Effector memory CD8-positive, alpha-beta T cell (primary cell): ENCODE measurements at regions not wholly inside any gene's neighbourhood (a gene's known extent, or its start where the extent isn't known, plus 50 kb on each side); places are given as distances from the start of the nearest gene placed in this dataset.

Source experiments
- ATAC-seq: fragments of 150-1000 bp; cut with Tn5 transposase; replicated peaks from 2 replicates; pipeline ENCODE4 v1.10.0; 2021; ENCODE audit warnings: mild to moderate bottlenecking, moderate library complexity
- DNase-seq, 3 experiments: peaks; one replicate each; pipeline ENCODE4 v3.0.0; 2021
- H3K27ac Mint-ChIP-seq, 2 donors: one replicate each; pipeline ENCODE4 v1.8.0; 2022; ENCODE audit warnings: mild to moderate bottlenecking in 2 of 2, mixed read lengths in 2 of 2, moderate library complexity in 2 of 2
- H3K27me3 Mint-ChIP-seq, 2 donors: one replicate each; pipeline ENCODE4 v1.8.0; 2022; ENCODE audit warnings: mixed read lengths in 2 of 2
- H3K36me3 Mint-ChIP-seq: one replicate; pipeline ENCODE4 v1.8.0; 2022; ENCODE audit warnings: mild to moderate bottlenecking, moderate library complexity, mixed read lengths; ENCODE audit not compliant: insufficient read depth
- H3K4me1 Mint-ChIP-seq, 2 donors: one replicate each; pipeline ENCODE4 v1.8.0; 2022; ENCODE audit warnings: low read depth in 2 of 2, mixed read lengths in 2 of 2
- H3K4me3 Mint-ChIP-seq, 2 donors: one replicate each; pipeline ENCODE4 v1.8.0; 2022; ENCODE audit warnings: mild to moderate bottlenecking in 2 of 2, mixed read lengths in 2 of 2, moderate library complexity in 2 of 2
- H3K9me3 Mint-ChIP-seq, 2 donors: one replicate each; pipeline ENCODE4 v1.8.0; 2022; ENCODE audit warnings: mixed read lengths in 2 of 2

- peaks cover 10 to 12% of the 10 kb centered on the region in 2 donors for H3K4me1 Mint-ChIP-seq
- H3K27me3 Mint-ChIP-seq, result peaks cover 17 to 59% of the 10 kb centered on the region in 2 donors
- peaks cover 9% of the 10 kb centered on the region for H3K36me3 Mint-ChIP-seq
- H3K27ac Mint-ChIP-seq, result peak overlapping the region; percentile 57 to 63
- ATAC-seq, result no peak
- DNase-seq, result no peak
- H3K4me3 Mint-ChIP-seq, result peak overlapping the region; percentile 37 to 41
- H3K9me3 Mint-ChIP-seq, result no peaks in the 10 kb centered on the region
Observed at GRCh38 chr15:77747175-77748077, 114.7 kb upstream of the LINGO1 start.

GRCh38 chr15:77746254-77747174, 113.8 kb upstream of the LINGO1 start:
- ATAC-seq (no peak), DNase-seq (no peak)
- peaks cover 10 to 12% of the 10 kb centered on the region in 2 donors for H3K4me1 Mint-ChIP-seq
- H3K9me3 Mint-ChIP-seq, result no peaks in the 10 kb centered on the region
- no peak overlapping the region for H3K4me3 Mint-ChIP-seq
- H3K27ac Mint-ChIP-seq, result peak overlapping the region in 1 of 2 donors; percentile 57
- peaks cover 21 to 59% of the 10 kb centered on the region in 2 donors for H3K27me3 Mint-ChIP-seq
- H3K36me3 Mint-ChIP-seq, result peaks cover 6% of the 10 kb centered on the region

- Mint-ChIP-seq H3K36me3 (peaks cover 6% of the 10 kb centered on the region), H3K27me3 (peaks cover 36 to 59% of the 10 kb centered on the region in 2 donors), H3K4me3 (no peak overlapping the region), H3K9me3 (no peaks in the 10 kb centered on the region), H3K4me1 (peaks cover 10 to 12% of the 10 kb centered on the region in 2 donors), H3K27ac (no peak overlapping the region)
- ATAC-seq (no peak), DNase-seq (no peak)
Observed at GRCh38 chr15:77744398-77744797, 111.7 kb upstream of the LINGO1 start.

GRCh38 chr15:77742570-77742969, 109.9 kb upstream of the LINGO1 start:
- Mint-ChIP-seq H3K27ac (no peak overlapping the region), H3K4me3 (no peak overlapping the region), H3K9me3 (no peaks in the 10 kb centered on the region), H3K4me1 (peaks cover 3 to 4% of the 10 kb centered on the region in 2 donors), H3K36me3 (peaks cover 6% of the 10 kb centered on the region), H3K27me3 (peaks cover 41 to 64% of the 10 kb centered on the region in 2 donors)
- no peak for DNase-seq
- ATAC-seq, result no peak

GRCh38 chr15:77742127-77742526, 109.4 kb upstream of the LINGO1 start:
- no peaks in the 10 kb centered on the region for H3K9me3 Mint-ChIP-seq
- peaks cover 6% of the 10 kb centered on the region for H3K36me3 Mint-ChIP-seq
- no peak for ATAC-seq
- H3K27ac Mint-ChIP-seq, result no peak overlapping the region
- H3K4me1 Mint-ChIP-seq, result no peaks in the 10 kb centered on the region
- no peak overlapping the region for H3K4me3 Mint-ChIP-seq
- peaks cover 41 to 67% of the 10 kb centered on the region in 2 donors for H3K27me3 Mint-ChIP-seq
- no peak for DNase-seq

GRCh38 chr15:77741106-77741505, 108.4 kb upstream of the LINGO1 start:
- Mint-ChIP-seq H3K4me3 (no peak overlapping the region), H3K27me3 (peaks cover 41 to 78% of the 10 kb centered on the region in 2 donors), H3K9me3 (no peaks in the 10 kb centered on the region), H3K4me1 (no peaks in the 10 kb centered on the region), H3K36me3 (peaks cover 3% of the 10 kb centered on the region), H3K27ac (no peak overlapping the region)
- no peak for DNase-seq
- ATAC-seq, result no peak

GRCh38 chr15:77739591-77740378, 107.1 kb upstream of the LINGO1 start:
- Mint-ChIP-seq H3K4me1 (no peaks in the 10 kb centered on the region), H3K9me3 (no peaks in the 10 kb centered on the region), H3K27ac (no peak overlapping the region), H3K27me3 (peaks cover 41 to 82% of the 10 kb centered on the region in 2 donors), H3K4me3 (no peak overlapping the region), H3K36me3 (peaks cover 3% of the 10 kb centered on the region)
- ATAC-seq (no peak), DNase-seq (no peak)

GRCh38 chr15:77738441-77739302, 106.0 kb upstream of the LINGO1 start:
- Mint-ChIP-seq H3K4me1 (no peaks in the 10 kb centered on the region), H3K9me3 (no peaks in the 10 kb centered on the region), H3K27me3 (peaks cover 38 to 79% of the 10 kb centered on the region in 2 donors)

GRCh38 chr15:77738038-77738370, 105.3 kb upstream of the LINGO1 start:
- H3K4me3 Mint-ChIP-seq, result no peak overlapping the region
- no peak overlapping the region for H3K27ac Mint-ChIP-seq

More at GRCh38 chr15:77738441-77739302, 106.0 kb upstream of the LINGO1 start:
- no peak for ATAC-seq
- no peak overlapping the region for H3K4me3 Mint-ChIP-seq
- DNase-seq, result no peak
- no peak overlapping the region for H3K27ac Mint-ChIP-seq
- H3K36me3 Mint-ChIP-seq, result peaks cover 3% of the 10 kb centered on the region

GRCh38 chr15:77737238-77738037, 104.7 kb upstream of the LINGO1 start:
- ATAC-seq (no peak), DNase-seq (no peak)
- no peaks in the 10 kb centered on the region for H3K4me1 Mint-ChIP-seq
- no peaks in the 10 kb centered on the region for H3K9me3 Mint-ChIP-seq
- peaks cover 40 to 76% of the 10 kb centered on the region in 2 donors for H3K27me3 Mint-ChIP-seq
- H3K27ac Mint-ChIP-seq, result no peak overlapping the region
- no peak overlapping the region for H3K4me3 Mint-ChIP-seq
- no peaks in the 10 kb centered on the region for H3K36me3 Mint-ChIP-seq

More at GRCh38 chr15:77738038-77738370, 105.3 kb upstream of the LINGO1 start:
- DNase-seq (no peak), ATAC-seq (no peak)
- Mint-ChIP-seq H3K4me1 (no peaks in the 10 kb centered on the region), H3K27me3 (peaks cover 35 to 76% of the 10 kb centered on the region in 2 donors), H3K9me3 (no peaks in the 10 kb centered on the region), H3K36me3 (no peaks in the 10 kb centered on the region)

GRCh38 chr15:77734306-77734705, 101.6 kb upstream of the LINGO1 start:
- H3K27ac Mint-ChIP-seq, result no peak overlapping the region
- H3K9me3 Mint-ChIP-seq, result no peaks in the 10 kb centered on the region
- H3K36me3 Mint-ChIP-seq, result no peaks in the 10 kb centered on the region
- DNase-seq (no peak), ATAC-seq (no peak)
- no peaks in the 10 kb centered on the region for H3K4me1 Mint-ChIP-seq
- peaks cover 20 to 58% of the 10 kb centered on the region in 2 donors for H3K27me3 Mint-ChIP-seq
- H3K4me3 Mint-ChIP-seq, result no peak overlapping the region
